Stimulated activated naive CD4-positive, alpha-beta T cell (primary cell): ENCODE measurements at regions not wholly inside any gene's neighbourhood (a gene's known extent, or its start where the extent isn't known, plus 50 kb on each side); places are given as distances from the start of the nearest gene placed in this dataset.
"Not testable (repeated sequence)": the region's sequence is repeated elsewhere in the genome, so short reads cannot be mapped to it uniquely, and the experiment has no call there.

ENCODE experiments used
- DNase-seq, 6 experiments: peaks; one replicate each; lab custom pipeline; 2025; lab: John Stamatoyannopoulos, UW

GRCh38 chr2:131584380-131584779 lies 56.7 kb downstream of the CCDC74A start:
- no peak for DNase-seq

DNA sequence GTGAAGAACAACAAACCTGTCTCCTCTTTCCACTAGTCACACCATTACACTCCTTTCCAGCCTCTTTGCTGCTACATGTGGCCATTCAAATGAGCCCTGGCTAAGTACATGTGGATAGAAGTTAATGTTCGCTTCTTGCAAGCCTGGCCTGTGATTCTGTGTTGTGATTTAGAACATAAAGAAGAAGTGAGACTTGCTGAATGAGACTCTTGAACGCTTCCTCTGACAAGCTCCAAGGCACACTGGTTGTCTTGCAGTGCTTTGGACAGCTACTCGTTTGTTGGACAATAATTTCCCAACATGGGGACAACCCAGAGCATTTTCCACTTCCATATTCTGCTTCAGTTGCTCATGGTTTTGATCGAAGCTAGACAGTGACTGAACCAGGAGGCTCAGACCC lies 57.3 kb downstream of the CCDC74A start:
- no peak for DNase-seq

DNA sequence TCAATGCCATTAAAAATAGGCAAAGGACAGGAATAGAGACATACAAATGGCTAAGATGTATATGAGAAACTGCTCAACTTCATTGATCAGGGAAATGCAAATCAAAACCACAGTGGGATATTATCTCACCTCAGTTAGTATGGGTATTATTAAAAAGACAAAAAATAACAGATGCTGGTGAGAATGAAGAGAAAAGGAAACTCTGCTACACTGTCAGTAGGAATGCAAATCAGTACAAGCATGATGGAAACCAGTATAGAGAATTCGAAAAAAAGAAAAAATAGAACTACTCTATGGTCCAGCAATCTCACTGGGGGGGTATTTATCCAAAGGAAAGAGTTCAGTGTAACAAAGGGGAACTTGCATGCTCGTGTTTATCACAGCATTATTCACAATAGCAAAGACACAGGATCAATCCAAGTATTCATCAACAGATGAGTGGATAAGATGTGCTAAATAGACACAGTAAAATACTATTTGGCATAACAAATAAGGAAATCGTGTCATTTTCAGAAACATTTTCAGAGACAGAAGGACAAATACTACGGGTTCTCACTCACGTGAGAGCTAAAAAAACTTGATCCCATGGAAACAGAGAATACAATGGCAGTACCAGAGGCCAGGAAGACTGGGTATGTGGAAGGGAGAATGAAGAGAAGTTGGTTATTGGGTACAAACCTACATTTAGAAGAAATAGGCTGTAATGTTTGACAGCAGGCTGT lies 60.6 kb downstream of the CCDC74A start:
- no peak for DNase-seq

GRCh38 chr2:131589126-131589525 lies 61.4 kb downstream of the CCDC74A start:
- DNase-seq, result not testable (repeated sequence)

- no peak for DNase-seq
Measured at GRCh38 chr2:131590366-131590765, 62.7 kb downstream of the CCDC74A start.

DNA sequence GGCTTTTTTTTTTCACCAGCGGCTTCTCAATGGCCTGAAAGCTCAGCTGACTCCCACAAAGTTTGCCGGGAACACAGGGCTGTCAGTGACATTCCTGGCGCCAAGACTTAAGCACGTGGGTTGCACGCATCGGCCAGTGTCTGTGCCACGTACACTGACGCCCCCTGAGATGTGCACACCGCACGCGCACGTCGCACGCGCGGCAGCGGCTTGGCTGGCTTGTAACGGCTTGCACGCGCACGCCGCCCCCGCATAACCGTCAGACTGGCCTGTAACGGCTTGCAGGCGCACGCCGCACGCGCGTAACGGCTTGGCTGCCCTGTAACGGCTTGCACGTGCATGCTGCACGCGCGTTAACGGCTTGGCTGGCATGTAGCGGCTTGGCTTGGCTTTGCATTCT lies 63.2 kb downstream of the CCDC74A start:
- no peak for DNase-seq

DNA sequence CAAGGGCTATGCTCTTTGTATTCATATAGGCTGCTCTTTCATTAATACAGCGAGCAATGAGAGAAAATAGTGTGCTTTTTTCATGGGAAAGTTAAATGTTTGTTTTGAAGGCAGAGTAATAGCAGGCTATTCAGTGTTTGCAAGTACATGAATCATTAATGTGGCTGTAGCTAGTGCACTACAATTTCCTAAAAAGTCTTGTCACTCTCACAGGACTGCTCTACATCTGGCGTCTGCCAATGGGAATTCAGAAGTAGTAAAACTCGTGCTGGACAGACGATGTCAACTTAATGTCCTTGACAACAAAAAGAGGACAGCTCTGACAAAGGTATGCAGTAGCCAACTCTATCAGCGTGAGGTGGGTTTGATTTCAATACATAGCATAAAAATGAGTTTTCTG lies 68.9 kb downstream of the CCDC74A start:
- not testable (repeated sequence) for DNase-seq

GRCh38 chr2:131602444-131602843 lies 74.8 kb downstream of the CCDC74A start:
- DNase-seq, result not testable (repeated sequence)

- not testable (repeated sequence) for DNase-seq
Measured at GRCh38 chr2:131604652-131605051, 77.0 kb downstream of the CCDC74A start.

- not testable (repeated sequence) for DNase-seq
Measured at GRCh38 chr2:131606366-131606765, 78.7 kb downstream of the CCDC74A start.

DNA sequence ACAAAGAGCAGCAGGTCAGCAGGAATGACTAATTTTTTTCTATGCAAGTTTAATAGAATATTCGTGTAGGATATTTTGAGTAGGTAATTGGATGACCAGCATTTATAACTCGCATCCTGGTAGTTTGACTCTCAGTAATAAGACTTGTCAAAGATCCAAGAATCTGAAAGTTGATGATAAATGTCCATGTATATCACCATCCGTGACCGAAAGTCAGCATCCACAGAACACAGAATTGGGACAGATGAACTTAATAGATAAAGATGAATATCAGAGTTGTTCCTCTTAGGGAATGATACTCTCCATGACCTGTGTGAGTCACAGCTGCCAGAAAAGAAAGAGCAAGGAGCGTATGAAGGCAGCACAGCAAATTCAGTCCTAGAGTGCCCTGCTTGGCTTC lies 79.4 kb downstream of the CCDC74A start:
- not testable (repeated sequence) for DNase-seq

- DNase-seq, result not testable (repeated sequence)
Measured at GRCh38 chr2:131614539-131614938, 86.9 kb downstream of the CCDC74A start.

DNA sequence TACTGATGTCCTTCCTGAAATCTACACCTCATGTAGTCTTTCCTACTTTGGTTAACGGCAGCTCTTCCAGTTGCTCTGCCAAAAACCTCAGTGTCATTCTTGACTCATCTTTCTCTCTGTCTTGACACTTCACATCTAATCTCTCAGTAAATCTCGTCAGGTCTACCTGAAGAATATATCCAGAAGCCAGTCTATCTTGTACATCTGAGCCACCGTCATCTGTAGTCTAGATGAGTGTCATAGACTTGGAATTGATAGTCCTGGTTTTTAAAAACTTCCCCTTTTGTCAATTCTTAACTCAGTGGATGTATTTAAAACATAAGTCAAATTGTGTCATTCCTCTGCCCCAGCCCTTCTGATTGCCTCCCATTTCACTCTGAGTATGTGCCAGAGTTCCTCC lies 90.6 kb downstream of the CCDC74A start:
- DNase-seq, result not testable (repeated sequence)

GRCh38 chr2:131622874-131623273 lies 95.2 kb downstream of the CCDC74A start:
- DNase-seq, result not testable (repeated sequence)

GRCh38 chr2:131626011-131626410 lies 98.3 kb downstream of the CCDC74A start:
- DNase-seq, result not testable (repeated sequence)

- DNase-seq, result not testable (repeated sequence)
Measured at GRCh38 chr2:131626565-131626964, 98.9 kb downstream of the CCDC74A start.

DNA sequence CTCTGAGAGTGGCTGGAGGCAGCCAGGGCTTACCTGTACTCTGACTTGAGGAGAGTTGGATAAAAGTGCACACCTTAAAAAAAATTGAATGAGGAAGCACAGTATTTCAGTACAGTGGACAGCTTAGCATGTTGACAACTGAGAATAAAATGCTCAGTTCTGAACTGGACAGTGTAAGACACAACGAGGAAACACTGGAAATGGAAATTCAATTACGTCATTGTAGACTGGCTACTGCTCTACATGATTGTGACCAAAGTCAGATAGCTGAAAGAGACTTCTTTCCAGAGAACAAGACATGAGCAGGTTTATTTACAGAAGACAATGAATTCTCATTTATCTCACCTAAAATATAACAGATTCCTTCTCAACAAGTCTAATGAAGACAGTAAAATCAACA lies 100.1 kb downstream of the CCDC74A start:
- DNase-seq, result not testable (repeated sequence)

- DNase-seq, result not testable (repeated sequence)
Measured at GRCh38 chr2:131631648-131632047, 104.0 kb downstream of the CCDC74A start.

- not testable (repeated sequence) for DNase-seq
Measured at GRCh38 chr2:131633405-131633804, 105.7 kb downstream of the CCDC74A start.

- not testable (repeated sequence) for DNase-seq
Measured at GRCh38 chr2:131633827-131634695, 106.4 kb downstream of the CCDC74A start.

GRCh38 chr2:131635611-131636010 lies 107.9 kb downstream of the CCDC74A start:
- no peak for DNase-seq

DNA sequence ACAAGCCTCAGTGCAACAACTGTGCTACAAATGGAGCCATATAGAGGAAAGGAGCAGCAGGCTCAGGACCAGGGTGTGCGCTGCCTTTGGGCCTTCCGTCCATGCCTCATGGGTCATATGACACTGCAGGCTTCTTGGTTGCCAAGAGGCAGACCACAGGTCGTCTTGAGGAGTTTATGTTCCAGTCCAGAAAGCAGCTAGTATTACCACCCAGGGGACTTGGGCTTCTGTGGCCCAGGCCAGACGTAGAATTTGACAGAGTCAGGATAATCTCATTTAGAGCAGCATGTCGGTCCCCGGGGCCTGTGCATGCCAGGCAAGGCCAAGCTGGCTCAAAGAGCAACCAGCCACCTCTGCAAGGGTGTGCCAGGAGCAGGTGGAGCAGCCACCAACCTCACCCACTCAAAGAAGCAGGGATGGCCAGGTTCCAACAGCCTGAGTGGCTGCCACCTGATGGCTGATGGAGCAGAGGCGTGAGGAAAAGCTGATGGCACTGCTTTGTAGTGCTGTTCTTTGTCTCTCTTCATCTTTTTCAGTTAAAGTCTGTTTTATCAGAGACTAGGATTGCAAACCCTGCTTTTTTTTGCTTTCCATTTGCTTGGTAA lies 109.1 kb downstream of the CCDC74A start:
- DNase-seq, result not testable (repeated sequence)
